Tibial nerve (tissue), 4 donors: ENCODE measurements at regions not wholly inside any gene's neighbourhood (a gene's known extent, or its start where the extent isn't known, plus 50 kb on each side); places are given as distances from the start of the nearest gene placed in this dataset.

ENCODE experiments used
- EP300 ChIP-seq, 2 donors: sonication (generic); formaldehyde crosslinking; IDR thresholded peaks; one replicate each; pipeline ENCODE4 v1.6.1; 2017; ENCODE audit warnings: antibody characterized with exemption in 2 of 2, mild to moderate bottlenecking in 1 of 2
- POLR2A ChIP-seq, 2 donors: fragments of 450-650 bp; IDR thresholded peaks; one replicate each; pipeline ENCODE4 v1.6.1; 2017; ENCODE audit warnings: antibody characterized with exemption in 2 of 2, mild to moderate bottlenecking in 2 of 2, moderate library complexity in 2 of 2
- TF ChIP-seq, protein P1 (sequence below), 5 experiments: fragments of 200-600 bp in 3 of 5; fragments of 450-650 bp in 2 of 5; sonication (generic) in 3 of 5; IDR thresholded peaks; one replicate each; pipeline ENCODE4 v1.5.1; 2016 to 2019; ENCODE audit warnings: antibody characterized with exemption in 5 of 5, mild to moderate bottlenecking in 3 of 5, moderate library complexity in 2 of 5

- TF ChIP-seq, protein P1, sequence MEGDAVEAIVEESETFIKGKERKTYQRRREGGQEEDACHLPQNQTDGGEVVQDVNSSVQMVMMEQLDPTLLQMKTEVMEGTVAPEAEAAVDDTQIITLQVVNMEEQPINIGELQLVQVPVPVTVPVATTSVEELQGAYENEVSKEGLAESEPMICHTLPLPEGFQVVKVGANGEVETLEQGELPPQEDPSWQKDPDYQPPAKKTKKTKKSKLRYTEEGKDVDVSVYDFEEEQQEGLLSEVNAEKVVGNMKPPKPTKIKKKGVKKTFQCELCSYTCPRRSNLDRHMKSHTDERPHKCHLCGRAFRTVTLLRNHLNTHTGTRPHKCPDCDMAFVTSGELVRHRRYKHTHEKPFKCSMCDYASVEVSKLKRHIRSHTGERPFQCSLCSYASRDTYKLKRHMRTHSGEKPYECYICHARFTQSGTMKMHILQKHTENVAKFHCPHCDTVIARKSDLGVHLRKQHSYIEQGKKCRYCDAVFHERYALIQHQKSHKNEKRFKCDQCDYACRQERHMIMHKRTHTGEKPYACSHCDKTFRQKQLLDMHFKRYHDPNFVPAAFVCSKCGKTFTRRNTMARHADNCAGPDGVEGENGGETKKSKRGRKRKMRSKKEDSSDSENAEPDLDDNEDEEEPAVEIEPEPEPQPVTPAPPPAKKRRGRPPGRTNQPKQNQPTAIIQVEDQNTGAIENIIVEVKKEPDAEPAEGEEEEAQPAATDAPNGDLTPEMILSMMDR (IDR thresholded peaks at IDR 0.05) = no peak
- TF ChIP-seq POLR2A (IDR thresholded peaks at IDR 0.05) = no peak
- no peak for TF ChIP-seq EP300 (IDR thresholded peaks at IDR 0.05)
Observed at GRCh38 chr9:90271707-90272106, 370.9 kb downstream of the DIRAS2 start.
